Activated CD4-positive, alpha-beta T cell treated with anti-CD3 and anti-CD28 coated beads for 48 hours (primary cell): ENCODE measurements at regions not wholly inside any gene's neighbourhood (a gene's known extent, or its start where the extent isn't known, plus 50 kb on each side); places are given as distances from the start of the nearest gene placed in this dataset.
"Not testable (repeated sequence)": the region's sequence is repeated elsewhere in the genome, so short reads cannot be mapped to it uniquely, and the experiment has no call there.

ENCODE experiments used
- DNase-seq: peaks from one replicate; pipeline ENCODE4 v3.0.0-alpha.2; 2020

GRCh38 chr5:135279328-135279727 lies 119.7 kb downstream of the MACROH2A1 start:
- DNase-seq = no peak

DNA sequence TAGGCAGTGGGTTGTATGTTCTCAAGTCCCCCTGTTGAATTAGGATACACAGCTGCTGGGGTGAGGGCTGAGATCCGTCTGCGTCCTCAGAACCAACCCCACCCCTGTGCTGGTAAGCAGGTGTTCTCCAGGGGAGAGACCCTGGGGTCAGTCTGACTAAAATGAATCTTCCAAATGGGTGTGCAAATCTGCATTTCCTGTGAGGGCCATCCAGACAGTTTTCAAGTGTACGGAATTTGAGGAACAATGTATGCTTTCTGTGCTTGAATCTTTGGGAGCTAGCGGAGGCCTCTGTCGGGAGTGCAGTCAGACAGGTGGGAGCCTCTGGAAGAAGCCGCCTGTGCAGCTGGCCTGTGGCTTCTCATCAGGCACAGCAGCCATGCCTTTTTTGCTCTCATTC lies 122.9 kb downstream of the MACROH2A1 start:
- no peak for DNase-seq

- DNase-seq = no peak
Observed at GRCh38 chr5:135273212-135273611, 125.8 kb downstream of the MACROH2A1 start.

DNA sequence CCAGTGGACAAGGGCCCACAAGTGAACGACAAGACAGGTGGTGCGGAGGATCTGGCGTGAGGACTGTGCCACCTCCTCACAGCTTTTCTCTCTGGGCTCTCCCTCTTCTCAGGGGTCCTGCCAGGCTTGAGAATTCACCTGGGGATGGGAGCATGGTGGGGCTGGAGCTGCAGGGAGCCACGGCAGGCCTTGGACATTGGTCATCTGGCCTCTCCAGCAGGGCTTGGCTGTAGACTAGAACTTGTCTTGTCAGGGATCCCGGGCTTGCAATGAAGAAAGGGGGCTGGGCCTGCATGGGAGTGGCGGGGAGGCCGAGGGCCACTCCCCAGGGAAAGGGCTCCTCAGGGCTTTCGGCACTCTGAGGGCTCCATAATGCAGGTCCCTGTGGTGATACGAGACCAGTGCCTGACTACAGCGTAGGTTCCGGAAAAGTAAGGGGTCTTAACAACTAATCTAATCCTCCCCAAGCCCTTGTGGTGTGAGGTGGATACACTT lies 126.7 kb downstream of the MACROH2A1 start:
- no peak for DNase-seq

DNA sequence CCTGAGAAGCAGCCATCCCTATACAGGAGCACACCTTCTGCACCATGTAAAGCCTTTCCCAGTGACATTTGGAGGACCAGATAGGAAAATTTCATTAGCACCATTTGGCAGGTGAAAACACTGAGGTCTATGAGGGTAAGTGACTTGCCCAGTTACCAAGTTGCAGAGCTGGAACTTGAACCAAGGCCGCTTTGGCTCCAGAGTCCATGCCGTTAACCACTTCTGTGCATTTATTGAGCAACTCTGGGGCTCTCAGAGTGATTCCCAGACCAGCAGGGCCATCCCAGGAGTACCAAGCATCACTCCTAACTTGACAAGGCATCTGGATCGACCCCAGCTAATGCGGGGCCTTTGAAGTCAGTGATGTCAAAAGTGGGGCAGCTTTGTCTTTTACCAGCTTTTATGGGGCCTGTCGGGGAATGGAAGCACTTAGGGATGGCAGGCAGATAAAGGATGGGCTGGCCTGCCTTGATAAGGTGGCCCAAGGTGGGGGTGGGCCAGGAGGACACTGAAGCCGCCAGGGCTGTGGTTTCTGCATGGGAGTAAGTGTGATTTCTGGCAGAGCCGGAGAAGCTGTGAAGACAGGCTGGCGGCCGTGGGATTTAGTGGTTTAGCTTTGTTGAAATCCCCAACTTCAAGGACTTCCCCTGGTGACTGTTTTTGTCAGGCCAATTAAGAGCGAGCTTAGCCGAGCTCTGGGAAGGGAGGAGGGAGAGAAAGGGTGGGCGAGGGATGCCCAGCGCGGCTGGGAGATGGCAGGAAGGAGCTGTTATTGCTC lies 127.3 kb downstream of the MACROH2A1 start:
- no peak for DNase-seq

DNA sequence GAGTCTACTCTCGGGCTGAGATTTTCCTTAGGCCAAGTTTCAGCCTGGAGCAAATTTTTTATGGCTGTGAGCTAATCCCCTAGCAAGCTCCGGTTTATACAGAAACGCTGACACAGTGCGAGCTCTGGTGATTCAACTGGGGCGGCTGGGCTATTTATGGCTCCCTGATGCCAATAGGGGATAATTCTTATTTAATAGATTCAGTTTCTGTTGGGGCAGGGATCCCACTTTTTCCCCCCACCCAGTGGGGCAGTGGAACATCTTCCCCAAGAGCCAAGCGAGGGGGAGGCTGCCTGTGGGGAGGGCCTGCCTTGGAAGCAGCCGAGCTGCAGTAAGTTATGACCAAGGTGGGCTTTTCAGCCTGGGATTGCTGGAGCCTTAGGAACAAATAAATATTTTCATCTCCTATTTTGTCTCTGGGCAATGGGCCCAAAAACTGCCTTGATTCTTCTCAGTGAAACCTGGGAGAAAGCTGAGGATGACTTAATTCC lies 129.1 kb downstream of the MACROH2A1 start:
- DNase-seq = no peak

DNA sequence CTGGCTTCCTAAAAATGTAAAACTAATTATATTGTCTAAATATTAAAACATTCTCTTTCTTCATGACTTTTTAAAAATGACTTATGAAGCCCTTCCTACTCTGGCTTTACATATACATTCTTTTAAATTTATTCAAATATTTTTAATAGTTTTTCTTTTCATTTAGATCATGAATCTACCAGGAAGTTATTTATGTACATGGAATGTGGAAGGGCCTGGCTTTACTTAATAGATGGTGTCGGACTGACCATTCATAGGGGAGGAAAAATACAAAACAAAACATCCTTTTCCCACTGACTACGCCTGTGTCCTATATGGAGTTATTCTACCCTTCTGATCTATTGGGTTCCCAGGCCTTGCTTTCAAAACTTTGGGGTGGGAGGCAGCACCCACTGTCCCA lies 129.8 kb downstream of the MACROH2A1 start:
- DNase-seq = no peak

DNA sequence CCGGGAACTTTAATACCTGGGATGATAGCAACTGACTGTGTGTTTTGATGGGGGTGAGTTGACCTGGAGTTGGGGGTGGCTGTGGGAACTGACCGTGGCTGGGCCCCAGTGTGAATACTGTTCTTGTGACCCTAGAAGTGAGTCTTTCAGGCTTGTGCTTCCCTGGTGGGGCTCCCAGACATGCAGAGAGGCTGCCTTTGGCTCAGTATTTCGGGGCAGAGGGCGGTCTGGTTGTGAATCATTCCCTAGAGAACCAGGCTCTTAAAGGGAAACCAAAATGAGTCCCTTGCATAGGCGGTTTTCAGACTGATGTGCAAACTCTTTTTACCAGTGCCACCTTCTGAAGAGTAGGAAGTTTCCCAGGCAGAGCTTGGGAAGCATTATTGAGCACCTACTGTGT lies 132.1 kb downstream of the MACROH2A1 start:
- no peak for DNase-seq

- no peak for DNase-seq
Observed at GRCh38 chr5:135266303-135266635, 132.8 kb downstream of the MACROH2A1 start.

GRCh38 chr5:135265497-135266302 lies 133.3 kb downstream of the MACROH2A1 start:
- DNase-seq = no peak

DNA sequence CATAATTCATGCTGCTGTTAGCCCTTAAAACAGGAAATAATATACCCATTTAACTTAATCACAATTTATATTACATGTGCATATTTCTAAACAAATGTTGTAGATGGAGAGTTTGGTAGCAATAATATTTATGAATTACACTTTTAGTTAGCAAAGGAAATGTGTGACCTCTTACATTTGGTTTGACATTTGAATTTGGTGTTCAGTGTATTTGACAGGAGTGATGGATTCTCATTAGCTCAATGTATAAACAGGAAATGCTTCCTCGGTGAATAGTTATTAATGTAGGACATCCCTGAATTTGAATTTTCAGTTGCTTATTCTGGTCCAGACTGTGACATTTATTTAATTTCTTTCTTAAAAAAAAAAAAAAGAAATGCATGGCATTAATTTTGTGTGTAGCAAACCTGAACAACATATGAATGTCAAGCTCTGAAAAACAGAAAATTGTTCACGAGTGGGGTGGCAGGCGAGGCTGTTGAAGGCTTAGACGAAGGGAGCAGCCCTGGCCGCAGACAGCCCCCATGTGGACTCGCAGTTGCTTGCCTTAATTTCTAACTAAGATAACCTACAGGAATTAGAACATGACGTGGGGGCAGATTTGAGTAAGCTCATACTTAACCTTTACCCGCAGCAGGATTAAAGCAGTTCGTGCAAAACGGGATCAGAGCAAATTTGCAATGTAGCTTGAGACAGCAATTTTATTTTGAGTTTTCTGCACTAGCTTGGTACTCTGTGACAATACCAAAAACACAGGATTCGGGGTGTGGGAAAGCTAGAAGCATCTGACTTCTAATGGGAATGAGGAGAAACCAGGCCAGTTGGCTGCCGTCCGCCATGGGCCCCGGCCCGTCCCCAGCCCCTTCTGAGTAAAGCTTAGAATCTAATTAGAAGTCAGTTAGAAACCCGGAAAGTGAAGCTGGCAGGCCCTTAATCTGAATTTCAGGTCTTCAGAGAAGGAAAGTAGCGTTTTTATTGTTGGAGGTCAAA lies 134.3 kb downstream of the MACROH2A1 start:
- DNase-seq = no peak

DNA sequence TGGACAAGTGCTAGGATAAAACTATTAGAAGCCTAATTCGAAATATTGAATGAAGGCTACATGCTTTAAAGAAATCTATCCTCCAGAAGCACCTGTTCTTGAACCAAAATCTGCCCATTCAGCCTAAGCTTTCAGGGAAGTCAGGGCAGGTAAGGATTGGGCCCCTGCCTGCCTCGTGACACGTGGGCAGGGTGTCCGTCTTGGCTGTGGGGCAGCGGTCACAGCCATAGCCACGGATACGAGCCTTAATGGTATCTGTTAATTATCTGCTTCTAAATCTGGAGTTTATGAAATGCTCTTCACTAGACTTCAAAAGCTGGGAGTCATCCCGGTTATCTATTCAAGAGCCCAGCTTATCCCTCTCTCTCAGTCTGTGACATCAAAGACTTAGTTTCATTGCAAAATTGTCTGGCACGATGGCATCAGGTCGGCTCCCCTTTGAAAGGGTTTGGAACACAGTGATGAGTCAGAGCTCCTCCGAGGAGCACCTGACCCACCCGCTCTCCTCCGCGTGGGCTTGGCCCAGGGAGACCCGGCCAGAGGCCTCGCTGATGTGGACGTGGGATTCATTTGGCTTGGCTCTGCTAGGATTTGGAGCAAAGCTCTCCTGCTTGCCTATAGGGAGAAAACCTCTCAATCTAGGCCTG lies 135.9 kb downstream of the MACROH2A1 start:
- DNase-seq = no peak

- no peak for DNase-seq
Observed at GRCh38 chr5:135262364-135262763, 136.7 kb downstream of the MACROH2A1 start.

- DNase-seq = not testable (repeated sequence)
Observed at GRCh38 chr5:135260108-135260507, 138.9 kb downstream of the MACROH2A1 start.

GRCh38 chr5:135255461-135256178 lies 143.4 kb downstream of the MACROH2A1 start:
- no peak for DNase-seq

- no peak for DNase-seq
Observed at GRCh38 chr5:135254183-135254582, 144.8 kb downstream of the MACROH2A1 start.

GRCh38 chr5:135253601-135254178 lies 145.3 kb downstream of the MACROH2A1 start:
- DNase-seq = no peak

DNA sequence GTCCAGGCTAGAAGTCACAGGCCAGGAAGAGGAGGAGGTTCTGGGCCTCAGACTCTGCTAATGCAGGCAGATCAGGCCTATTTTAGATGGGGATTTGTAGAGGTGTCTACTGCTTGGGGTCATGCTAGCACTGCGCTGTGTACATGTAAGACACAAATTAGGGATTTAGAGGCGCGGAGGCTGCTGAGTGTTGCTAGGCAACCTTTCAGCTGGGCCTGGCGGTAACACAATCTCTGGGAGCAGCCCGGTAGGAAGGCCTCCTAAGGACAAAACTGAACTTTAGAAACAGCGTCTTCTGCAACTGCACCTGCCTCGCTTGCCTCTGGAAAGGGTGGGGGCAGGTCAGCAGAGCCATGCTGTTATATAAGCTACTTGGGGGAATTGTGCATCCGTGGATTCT lies 147.9 kb downstream of the MACROH2A1 start:
- no peak for DNase-seq

DNA sequence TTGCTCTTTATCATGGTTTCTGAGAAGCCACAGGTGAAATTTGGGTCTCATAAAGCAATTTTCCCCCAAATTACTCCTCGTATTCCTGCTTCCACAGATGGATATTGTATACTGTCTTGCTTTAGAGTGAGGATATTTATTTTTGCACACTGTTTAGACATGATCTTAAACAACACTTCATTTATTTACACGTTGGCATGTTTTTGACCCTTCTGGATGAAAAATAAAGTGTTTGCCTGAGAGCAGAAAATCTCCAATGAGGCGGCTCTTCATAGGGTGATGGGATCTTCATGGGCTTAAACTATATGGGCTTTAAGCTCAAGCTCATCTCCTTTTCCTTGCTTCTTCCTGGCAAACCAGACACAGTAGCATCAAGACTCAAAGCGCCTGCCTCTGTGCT lies 148.4 kb downstream of the MACROH2A1 start:
- no peak for DNase-seq

DNA sequence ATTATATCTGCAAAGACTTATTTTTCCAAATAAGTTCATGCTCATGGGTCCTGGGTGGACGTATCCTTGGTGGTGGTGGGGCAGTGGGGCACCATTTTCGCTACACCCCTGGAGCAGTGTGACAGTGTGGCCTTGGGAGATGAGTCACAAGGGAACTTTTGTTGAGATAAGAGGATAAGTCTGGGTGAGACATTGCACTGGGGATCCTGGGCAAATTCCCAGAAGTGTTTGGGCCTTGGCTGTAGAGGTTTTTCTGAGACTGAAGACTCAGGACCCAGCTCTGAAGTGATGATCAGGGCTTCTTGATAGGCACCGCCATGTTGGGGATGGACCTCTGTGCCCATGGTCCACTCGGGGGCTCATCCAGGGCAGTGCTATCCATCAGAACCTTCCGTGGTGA lies 149.4 kb downstream of the MACROH2A1 start:
- no peak for DNase-seq

GRCh38 chr5:135248801-135249231 lies 150.2 kb downstream of the MACROH2A1 start:
- DNase-seq = no peak
